SIG-M5 (cell line): ENCODE measurements at regions not wholly inside any gene's neighbourhood (a gene's known extent, or its start where the extent isn't known, plus 50 kb on each side); places are given as distances from the start of the nearest gene placed in this dataset.
"Not testable (repeated sequence)": the region's sequence is repeated elsewhere in the genome, so short reads cannot be mapped to it uniquely, and the experiment has no call there.

Experiments used
- DNase-seq: peaks from one replicate; lab custom pipeline; 2025; lab: John Stamatoyannopoulos, UW

DNA sequence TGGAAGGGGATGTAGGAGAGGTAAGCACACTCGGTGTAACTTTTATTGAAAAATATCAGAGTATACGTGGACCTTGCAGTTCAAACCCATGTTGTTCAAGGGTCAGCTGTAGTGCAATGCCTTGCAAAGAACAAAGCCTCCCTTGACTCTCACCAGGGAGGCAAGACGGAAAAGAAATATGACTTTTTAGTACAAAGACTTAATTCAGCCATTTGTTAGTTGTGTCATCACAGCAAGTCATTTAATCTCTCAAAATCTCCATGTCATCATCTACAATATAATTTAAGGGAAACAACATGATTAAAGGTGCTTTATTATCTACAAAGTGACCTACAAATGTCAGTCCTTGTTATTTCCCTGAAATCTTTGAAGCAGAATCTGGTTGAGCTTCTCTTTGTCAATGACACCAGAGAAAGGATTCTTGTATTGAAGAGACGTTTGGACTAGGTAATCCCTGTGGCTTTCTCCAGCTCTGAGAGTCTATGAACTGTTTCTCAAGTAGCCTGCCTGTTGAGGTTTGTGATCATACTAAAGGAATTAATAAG, 502.8 kb downstream of the REEP3 start:
- no peak for DNase-seq

DNA sequence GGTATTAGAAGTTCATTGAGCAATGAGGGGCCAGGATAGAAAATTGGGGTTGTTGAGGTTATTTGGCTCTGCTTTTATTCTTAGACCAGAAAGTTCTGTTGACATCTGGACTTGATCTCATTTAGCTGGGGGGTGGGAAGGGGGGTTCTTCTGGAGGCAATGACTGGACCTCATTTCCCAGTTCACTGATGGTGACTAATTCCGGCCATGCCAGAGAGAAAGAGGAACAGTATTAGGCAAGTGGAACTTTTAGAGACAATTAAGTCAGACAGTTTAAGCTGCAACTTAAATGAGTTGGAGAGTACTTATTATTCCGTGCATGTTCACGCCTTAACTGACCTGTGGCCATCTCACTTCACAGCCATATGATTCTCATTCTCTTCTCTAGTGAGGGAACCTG, 512.5 kb downstream of the REEP3 start:
- DNase-seq, result no peak

DNA sequence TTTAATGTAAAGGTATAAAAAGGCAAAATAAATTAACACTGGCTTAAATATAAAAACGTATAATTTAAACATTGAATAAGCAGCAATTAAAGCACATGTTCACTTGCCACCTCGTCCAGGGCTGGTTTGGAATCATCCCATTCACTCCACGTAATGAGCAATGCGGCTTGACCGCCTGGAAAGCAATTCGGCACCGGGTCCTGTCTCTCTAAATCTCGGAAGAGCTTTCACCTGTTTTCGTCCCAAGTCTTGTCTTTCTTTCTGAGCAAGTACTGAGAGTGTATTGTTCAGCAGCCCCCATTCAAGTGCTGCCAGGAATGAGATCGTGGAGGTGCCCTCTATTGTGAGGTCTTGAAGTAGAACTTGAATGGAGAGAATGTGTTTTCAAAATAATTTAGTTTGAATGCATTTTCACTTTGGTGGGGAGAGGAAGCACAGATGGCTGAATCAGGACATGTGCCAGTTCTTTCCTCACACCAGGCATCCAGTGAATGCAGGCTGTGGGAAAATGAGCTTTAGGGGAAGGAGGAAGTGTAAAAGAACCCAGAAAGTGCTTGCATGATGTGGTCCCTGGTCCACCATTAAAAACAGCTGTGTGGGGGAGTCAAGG, 515.2 kb downstream of the REEP3 start:
- DNase-seq, result no peak

DNA sequence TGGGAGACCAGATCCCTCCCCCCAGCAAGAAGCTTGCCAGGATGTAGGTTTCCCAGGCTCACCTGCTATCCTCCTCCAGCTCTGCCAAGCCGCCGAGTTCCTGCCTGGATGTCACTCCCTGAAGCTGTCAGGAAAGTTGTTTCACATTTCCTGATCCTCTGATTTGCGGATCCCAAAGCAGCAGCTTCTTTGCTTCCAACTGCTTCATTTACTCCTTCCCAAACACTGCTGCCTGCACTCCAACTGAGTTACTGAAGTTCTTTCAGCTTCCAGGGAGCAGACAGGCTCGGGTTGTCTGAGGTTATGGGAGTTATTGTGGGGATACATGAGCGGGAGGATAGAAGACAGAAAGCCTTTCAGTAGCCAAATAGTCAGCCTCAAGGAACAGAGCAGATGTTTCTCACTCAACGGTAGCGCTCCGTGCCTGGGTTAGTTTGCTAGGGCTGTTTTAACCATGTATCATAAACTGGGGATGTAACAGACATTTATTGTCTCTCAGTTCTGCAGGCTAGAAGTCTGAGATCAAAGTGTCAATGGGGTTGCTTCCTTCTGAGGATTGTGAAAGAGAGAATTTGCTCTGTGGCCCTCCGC, 516.0 kb downstream of the REEP3 start:
- DNase-seq, result no peak

DNA sequence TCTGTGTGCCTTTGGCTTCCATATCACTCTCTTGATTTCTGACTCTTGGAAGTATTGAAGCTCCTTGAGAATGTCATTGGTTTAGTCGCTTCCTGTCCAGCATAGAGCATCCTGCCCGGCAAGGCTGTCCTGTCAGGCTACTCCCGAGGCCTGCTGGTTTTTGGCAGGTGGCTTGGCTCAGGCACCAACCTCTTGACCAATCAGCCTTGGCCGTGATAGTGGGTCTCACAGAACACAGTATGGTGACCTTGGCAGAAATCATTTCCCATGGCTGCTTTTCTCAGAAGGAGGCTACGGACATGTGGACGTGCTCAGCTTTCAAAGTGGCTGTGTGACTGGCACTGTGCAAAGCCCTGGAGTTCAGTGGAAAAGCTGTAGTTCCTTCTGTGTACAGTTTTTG, 516.9 kb downstream of the REEP3 start:
- DNase-seq, result no peak

DNA sequence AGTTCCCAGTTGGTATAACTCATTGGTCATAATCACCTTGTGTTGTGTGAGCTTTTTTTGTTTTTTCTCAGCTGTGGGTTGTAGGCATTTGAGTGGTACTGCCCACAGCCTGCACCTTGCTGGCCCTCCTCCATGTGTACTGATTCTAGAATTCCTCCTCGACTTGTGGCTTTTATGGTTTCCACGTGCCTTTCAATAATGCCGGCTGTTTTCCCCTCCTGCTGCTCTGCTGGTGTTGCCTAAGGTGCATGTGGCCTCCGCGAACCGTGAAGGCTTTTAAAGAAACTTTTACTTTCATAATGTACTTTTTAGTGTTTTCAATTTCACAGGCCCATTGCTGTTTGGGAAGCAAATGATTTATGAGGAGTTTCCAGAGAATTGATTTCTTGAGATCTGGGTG, 518.0 kb downstream of the REEP3 start:
- DNase-seq, result no peak

DNA sequence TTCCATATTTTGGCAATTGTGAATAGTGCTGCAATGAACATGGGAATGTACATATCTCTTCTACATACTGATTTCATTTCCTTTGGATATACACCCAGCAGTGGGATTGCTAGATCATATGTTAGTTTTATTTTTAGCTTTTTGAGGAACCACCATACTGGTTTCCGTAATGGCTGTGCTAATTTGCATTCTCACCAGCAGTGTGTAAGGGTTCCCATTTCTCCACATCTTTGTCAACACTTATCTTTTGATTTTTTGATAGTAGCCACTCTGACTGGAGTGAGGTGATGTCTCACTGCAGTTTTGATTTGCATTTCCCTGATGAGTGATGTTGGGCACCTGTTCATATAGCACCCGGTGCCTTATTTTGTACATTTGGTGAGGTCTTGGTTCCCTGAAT, 519.6 kb downstream of the REEP3 start:
- DNase-seq, result no peak

DNA sequence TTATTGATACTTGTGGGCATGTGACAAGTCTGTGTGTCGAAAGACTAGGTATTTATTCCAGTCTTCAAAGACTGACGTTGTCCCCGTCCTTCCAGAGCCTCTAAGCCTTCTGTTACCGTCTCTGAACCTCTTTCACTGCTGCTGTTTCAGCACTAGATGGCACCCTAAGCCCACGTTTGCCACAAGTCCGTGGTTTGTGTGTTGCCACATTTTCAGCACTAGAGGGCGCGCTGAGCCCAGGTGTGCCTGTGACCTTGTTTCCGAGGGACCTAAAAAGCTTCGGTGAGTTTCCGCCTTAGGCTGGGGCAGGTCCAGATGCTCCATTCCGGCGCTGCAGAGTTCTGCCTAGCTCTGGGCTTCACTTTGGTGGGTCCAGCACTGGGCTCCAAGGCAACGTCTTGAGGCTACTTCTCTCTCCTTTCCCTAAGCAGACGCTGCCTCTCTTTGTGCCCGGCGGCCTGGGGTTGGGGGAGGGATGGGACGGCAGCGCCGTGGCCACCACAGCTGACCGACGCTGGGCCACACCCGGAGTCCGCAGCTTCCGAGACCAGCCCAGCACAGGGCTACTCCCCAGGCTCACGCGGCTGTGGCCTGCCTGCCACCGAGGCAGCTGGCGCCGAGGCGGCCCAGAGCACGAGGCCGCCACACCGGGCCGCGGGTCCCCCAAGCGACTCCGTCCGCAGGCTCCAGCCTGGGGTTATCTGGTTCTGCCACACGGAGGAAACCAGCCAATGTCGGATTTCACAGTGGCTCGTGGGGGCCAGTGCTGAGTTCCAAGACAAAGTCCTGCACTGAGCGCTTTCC, 520.2 kb downstream of the REEP3 start:
- peak; percentile 2 for DNase-seq

DNA sequence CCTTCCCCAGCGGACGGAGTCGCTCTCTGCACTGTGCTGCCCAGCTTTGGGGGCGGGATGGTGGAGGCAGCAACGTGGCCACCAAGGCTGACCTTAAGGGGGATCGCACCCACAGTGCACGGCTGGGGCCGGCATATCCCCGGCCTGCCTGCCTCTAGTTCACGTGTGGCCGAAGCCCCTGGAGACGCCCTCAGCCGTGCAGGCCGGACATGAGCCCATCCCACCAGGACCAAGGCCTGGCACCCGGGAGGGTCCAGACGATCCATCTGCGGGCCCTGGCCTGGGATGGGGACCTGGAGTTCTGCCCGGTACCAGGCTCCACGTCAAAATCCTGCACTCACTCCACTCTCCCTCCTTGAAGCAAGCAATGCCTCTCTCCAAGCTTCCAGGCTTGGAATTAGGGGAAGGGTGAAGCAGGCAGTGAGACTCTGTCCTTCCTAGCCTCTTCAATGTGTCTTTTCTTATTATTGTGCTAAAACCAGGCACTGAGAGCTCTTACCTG, 520.8 kb downstream of the REEP3 start:
- no peak for DNase-seq

DNA sequence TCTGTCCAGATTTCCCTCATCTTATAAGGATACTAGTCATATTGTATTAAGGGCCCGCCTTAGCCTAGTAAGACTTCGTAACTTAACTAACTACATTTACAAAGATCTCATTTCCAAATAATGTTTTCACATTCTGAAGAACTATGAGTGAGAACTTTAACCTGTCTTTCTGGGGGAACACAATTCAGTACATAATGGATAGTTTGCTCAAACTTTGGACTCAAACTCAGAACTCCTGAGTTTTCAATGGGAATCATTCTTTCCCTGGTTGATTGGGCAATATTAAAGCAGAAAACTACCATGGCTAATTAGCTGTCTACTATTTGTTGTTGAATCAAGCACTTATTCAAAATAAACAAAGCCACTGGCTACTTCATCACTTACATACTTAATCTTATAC, 522.9 kb downstream of the REEP3 start:
- no peak for DNase-seq

DNA sequence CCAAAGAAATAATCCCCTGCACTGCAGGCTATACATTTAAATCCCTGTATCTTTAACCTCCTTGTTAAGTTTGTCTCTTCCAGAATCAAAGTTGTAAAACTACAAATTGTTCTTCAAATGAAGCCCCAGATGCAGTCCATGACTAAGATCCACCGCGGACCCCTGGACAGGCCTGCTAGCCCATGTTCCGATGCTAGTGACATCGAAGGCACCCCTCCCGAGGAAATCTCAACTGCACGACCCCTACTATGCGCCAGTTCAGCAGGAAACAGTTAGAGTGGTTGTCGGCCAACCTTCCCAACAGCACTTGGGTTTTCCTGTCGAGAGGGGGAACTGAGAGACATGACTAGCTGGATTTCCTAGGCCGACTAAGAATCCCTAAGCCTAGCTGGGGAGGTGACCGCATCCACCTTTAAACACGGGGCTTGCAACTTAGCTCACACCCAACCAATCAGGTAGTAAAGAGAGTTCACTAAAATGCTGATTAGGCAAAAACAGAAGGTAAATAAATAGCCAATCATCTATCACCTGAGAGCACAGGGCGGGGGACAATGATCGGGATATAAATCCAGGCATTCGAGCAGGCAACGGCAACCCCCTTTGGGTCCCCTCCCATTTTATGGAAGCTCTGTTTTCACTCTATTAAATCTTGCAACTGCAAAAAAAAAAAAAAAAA, 523.9 kb downstream of the REEP3 start:
- DNase-seq, result not testable (repeated sequence)

DNA sequence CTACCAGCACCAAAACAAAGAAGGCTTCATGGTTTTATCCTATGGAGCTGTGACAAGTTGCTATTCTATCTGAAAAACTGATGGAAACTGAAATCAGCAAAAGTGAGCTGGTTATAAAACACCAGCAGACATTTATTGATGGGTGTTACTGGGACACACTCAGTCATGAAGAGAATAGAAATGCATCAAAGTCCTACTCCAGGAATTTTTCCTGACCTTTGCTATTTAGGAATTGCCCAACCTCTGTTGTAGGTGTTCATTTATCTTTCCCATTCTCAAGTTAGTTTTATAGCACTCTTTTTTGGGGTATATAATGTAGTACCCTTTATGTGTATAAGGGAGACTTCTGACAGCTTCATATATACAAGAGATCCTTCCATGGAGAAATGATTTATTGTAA, 533.2 kb downstream of the REEP3 start:
- no peak for DNase-seq

DNA sequence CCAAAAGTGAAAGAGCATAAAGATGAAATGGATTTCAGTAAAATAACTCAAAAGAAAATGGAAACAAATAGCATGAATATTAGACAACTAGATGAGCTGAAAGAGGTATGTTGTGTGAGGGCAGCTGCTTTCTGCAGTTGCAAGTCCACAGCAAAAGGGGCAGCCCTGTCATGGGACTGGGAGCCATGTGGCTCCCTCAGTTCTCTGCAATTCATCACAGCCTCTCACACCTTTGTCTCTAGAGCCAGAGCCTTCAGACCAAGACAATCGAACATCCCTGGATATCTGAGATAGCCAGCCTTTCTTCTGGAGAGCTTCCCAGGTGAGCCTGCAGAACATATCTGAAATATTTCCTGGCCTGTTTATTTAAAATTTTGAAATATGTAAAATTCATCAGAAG, 538.7 kb downstream of the REEP3 start:
- no peak for DNase-seq

DNA sequence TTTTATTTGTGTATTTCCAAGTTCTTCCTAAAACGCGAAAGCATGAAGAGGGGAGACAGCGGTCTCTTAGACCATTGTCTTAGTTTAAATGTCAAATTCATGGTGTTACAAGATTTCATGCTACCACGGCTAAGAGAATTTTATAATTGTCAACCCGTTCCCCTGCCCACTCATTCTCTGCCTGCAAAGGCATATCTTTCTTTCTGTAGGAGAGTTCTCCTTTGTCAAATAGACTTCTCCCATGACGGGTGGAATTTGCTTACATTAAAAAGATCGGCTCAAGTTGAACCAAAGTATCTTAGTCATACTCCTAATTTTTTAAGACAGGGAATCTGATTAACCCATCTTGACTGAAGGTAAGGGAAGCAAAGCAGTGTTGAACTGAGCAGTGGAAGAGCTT, 539.2 kb downstream of the REEP3 start:
- DNase-seq, result no peak

DNA sequence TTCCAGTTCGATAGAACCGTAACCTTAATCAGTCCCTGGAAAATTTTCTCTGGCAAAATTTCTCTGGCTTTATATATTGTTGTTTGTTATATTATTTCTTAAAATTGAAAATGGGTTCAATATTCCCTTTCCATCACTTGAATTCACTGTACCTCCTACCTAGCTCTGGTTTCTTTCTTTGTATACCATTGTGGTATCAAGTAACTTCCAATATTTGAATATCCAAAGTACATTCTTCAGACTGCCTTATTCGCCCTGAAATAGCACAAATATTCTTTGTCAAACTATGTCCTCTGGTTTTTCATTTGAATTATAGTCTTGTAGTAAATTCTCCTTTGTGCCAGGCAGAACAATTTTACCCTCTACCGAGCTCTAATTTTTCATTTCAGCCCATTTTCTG, 541.6 kb downstream of the REEP3 start:
- no peak for DNase-seq

DNA sequence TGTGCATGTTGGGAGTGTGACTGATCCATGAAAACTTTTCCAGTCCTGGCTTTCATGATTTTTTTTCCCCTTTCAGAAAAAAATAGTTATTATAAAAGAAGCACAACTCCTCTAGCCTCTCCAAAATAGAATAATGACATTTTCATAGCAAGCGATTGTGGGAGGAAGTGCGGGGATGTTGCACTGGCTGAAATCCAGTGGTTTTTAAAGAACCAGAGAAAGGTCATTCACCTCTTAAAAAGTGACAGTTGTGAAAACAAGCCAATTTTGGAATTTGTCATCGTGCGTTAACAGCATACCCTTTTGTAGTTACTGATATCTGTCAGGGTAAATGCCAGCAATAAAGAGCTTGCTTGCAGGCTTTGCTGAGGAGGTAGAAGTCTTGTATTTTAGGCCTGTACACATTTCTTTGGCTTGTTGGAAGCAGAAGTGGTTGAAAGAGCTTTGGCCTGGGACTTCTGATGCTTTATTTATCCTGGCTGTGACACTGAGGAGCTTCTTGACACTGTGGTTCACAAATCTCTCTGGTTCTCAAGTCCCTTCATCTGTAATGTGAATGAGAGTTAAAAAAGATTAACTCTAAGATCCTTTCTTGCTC, 545.9 kb downstream of the REEP3 start:
- DNase-seq, result no peak

DNA sequence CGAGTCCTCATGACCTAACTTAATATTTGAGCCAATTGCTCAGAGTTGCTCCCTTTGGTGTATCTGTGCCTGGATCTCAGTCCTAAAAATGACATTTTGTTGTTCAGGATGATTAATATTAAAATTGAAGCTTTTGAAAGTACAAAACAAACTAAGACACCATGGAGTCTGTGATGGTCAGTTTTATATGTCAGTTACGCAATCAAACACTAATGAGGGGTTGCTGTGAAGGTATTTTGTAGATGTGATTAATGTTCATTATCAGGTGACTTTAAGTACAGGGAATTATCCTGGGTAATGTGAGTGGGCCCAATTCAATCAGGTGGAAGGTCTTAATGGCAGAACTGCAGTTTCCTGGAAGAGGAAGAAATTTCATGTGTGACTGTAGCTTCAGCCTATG, 546.7 kb downstream of the REEP3 start:
- DNase-seq, result no peak

DNA sequence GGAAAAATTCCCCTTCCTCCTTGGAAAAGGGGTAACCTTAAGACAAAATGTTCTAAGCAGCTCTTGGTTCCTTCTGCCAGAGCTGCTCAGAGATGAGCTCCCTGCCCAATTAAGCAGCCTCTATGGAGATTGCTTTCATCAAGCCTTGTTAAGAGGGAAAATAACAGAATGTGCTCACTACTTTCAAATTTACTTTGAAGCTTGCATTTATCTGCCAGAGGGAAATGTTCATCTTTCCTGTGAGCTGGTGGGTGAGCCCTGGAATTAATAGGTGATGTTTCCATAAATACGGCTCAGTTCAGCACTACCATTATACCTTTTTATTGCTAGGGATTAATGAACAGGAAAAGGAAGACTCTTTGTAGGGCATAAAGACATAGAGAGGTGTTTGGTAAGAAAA, 549.0 kb downstream of the REEP3 start:
- no peak for DNase-seq

DNA sequence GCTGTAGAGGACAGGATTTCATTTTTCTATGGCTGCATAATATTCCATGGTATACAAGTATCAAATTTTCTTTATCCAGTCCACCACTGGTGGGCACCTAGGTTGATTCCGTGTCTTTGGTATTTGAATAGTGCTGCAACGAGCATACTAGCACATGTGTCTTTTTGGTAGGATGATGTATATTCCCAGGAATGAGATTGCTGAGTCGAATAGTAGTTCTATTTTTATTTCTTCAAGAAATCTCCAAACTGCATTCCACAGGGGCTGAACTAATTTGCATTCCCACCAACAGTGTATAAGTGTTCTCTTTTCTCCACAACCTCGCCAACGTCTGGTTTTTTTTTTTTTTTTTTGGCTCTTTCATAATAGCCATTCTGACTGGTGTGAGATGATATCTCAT, 550.0 kb downstream of the REEP3 start:
- DNase-seq, result no peak

DNA sequence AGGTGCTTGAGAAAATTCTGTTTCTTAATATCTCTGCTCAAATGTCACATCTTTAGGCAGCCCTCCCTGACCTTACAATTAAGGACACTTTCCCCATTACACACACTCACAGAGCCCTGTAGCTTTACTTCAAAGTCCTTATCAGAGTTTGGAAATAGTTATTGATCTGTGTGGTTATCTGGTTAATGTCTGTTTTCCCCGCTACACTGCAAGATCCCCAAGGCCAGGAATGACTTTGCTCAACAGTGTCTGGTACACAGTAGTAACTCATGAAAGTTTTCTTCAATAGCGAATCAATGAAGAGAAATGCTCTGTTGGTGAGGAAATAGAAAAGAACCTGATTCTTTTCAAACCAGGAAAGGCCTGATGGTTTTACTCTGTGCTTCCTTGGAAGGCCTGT, 554.4 kb downstream of the REEP3 start:
- DNase-seq, result no peak

DNA sequence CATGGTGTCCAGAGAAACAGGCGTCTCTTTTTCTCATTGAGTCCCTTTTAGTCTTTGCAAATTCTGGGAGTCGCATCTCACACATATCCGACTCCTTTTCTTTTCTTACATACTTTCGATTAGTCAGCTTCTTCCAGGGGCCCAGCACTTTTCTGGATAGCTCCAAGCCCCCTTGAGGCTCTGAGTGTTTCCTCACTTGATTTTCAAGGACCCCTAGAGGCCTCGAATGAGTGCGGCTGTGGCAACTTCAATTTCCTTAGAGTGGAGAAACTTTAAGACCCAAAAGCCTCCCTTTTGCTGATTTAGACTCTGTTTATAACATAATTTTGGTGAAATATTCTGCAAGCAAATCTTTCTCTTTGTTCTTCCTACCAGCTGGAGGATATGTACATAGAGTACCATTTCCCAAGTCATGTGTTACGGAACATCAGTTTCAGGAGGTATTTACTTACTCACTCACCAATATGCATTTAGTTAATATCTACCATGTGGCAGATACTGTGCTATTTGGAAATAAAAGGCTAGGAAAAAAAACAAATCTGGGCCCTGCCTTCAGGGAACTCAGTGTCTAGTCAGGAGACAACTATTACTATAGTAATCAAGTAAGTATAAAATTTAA, 555.2 kb downstream of the REEP3 start:
- DNase-seq, result no peak

DNA sequence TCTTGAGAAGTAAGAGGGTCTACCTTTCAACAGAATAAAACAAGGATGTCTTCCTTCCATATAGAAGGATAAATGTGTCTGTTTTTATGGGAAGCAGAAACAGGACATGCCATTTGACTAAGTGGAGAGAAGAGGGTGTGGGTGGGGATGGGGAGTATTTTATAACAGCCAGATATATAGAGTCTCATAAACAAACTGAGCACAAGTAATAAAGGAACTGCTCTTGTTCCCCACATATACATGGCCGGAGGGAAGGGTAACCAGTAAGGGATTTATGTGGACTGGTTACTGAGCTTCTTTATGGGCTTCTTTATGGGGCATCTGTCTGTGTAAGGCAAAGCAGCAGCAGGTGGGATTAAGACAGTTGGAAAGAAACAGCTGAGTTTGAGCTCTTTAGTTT, 558.1 kb downstream of the REEP3 start:
- DNase-seq, result no peak
